Fibroblast of lung (primary cell): ENCODE measurements at regions not wholly inside any gene's neighbourhood (a gene's known extent, or its start where the extent isn't known, plus 50 kb on each side); places are given as distances from the start of the nearest gene placed in this dataset.

Experiments
- EZH2 ChIP-seq: IDR thresholded peaks from 2 replicates; pipeline ENCODE4 v1.5.1; 2012; ENCODE audit warnings: low read length, control low read depth, mild to moderate bottlenecking; ENCODE audit errors: missing control alignments
- TF ChIP-seq, protein P1 (sequence below), 2 donors: IDR thresholded peaks in 1 of 2; conservative IDR thresholded peaks in 1 of 2; 1 replicate in 1 of 2; 2 replicates in 1 of 2; pipeline ENCODE4 v1.5.1; 2011 to 2012; ENCODE audit warnings: low read length in 2 of 2, control low read depth in 1 of 2, inconsistent platforms in 1 of 2, low read depth in 1 of 2, mild to moderate bottlenecking in 1 of 2

DNA sequence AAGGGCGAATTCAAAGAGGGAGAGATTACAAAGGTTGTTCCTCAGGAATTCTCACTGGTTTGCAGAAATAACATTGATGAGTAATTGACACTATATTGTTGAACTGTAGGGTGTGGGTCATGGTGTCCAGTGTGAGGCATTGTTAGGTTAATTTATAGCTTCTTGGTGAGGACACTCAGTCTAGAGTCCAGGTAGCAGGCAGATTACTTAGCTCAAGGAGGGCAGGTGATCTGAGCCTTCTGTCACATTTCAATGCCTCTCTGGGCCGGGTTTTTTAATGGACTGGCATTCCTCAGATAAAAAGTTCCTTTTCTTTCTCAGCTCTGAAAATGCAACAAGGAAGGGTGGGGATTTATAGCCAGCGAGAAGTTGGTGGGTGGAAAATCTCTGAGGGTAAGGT is 194.2 kb upstream of the PROK2 start:
- TF ChIP-seq, protein P1, sequence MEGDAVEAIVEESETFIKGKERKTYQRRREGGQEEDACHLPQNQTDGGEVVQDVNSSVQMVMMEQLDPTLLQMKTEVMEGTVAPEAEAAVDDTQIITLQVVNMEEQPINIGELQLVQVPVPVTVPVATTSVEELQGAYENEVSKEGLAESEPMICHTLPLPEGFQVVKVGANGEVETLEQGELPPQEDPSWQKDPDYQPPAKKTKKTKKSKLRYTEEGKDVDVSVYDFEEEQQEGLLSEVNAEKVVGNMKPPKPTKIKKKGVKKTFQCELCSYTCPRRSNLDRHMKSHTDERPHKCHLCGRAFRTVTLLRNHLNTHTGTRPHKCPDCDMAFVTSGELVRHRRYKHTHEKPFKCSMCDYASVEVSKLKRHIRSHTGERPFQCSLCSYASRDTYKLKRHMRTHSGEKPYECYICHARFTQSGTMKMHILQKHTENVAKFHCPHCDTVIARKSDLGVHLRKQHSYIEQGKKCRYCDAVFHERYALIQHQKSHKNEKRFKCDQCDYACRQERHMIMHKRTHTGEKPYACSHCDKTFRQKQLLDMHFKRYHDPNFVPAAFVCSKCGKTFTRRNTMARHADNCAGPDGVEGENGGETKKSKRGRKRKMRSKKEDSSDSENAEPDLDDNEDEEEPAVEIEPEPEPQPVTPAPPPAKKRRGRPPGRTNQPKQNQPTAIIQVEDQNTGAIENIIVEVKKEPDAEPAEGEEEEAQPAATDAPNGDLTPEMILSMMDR (conservative IDR thresholded peaks at IDR 0.05 in 1 of 2, IDR thresholded peaks at IDR 0.05 in 1 of 2; ENCODE audit: low read depth in 1 of 2, low read length in 2 of 2): no peak
- no peak for TF ChIP-seq EZH2
